HEK293 (cell line): ENCODE measurements at regions not wholly inside any gene's neighbourhood (a gene's known extent, or its start where the extent isn't known, plus 50 kb on each side); places are given as distances from the start of the nearest gene placed in this dataset.

Experiments
- TCF7L2 ChIP-seq: IDR thresholded peaks from 2 replicates; pipeline ENCODE4 v1.6.1; 2011; ENCODE audit warnings: low read depth, mild to moderate bottlenecking, inconsistent platforms, low read length, moderate library complexity, borderline replicate concordance
- ZBTB10 ChIP-seq: fragments of 450-650 bp; formaldehyde crosslinking; IDR thresholded peaks from 2 replicates; pipeline ENCODE4 v1.5.1; 2016; ENCODE audit warnings: missing biosample characterization, missing genetic modification characterization
- ZBTB17 ChIP-seq: fragments of 450-650 bp; formaldehyde crosslinking; IDR thresholded peaks from 2 replicates; pipeline ENCODE4 v1.5.1; 2016; ENCODE audit warnings: missing biosample characterization, missing genetic modification characterization
- ZBTB48 ChIP-seq: fragments of 450-650 bp; formaldehyde crosslinking; IDR thresholded peaks from 2 replicates; pipeline ENCODE4 v1.5.1; 2016; ENCODE audit warnings: missing biosample characterization, missing genetic modification characterization
- ZNF24 ChIP-seq: fragments of 450-650 bp; formaldehyde crosslinking; IDR thresholded peaks from 2 replicates; pipeline ENCODE4 v1.5.1; 2016; ENCODE audit warnings: missing biosample characterization, missing genetic modification characterization
- ZNF280C ChIP-seq: fragments of 450-650 bp; formaldehyde crosslinking; IDR thresholded peaks from 2 replicates; pipeline ENCODE4 v1.5.1; 2016; ENCODE audit warnings: missing biosample characterization, missing genetic modification characterization
- ZNF311 ChIP-seq: fragments of 450-650 bp; formaldehyde crosslinking; IDR thresholded peaks from 2 replicates; pipeline ENCODE4 v1.5.1; 2017; ENCODE audit warnings: missing biosample characterization, missing genetic modification characterization, borderline replicate concordance
- ZSCAN30 ChIP-seq: fragments of 450-650 bp; IDR thresholded peaks from 2 replicates; pipeline ENCODE4 v1.5.1; 2018; ENCODE audit warnings: missing biosample characterization, mild to moderate bottlenecking, missing genetic modification characterization, moderate library complexity
- TF ChIP-seq, protein P1 (sequence below): fragments of 450-650 bp; formaldehyde crosslinking; IDR thresholded peaks from 2 replicates; pipeline ENCODE4 v1.5.1; 2016; ENCODE audit warnings: missing biosample characterization, missing genetic modification characterization
- TF ChIP-seq, protein P2 (sequence below): fragments of 450-650 bp; formaldehyde crosslinking; IDR thresholded peaks from 2 replicates; pipeline ENCODE4 v1.5.1; 2016; ENCODE audit warnings: missing biosample characterization, missing genetic modification characterization
- TF ChIP-seq, protein P3 (sequence below): fragments of 450-650 bp; formaldehyde crosslinking; IDR thresholded peaks from 2 replicates; pipeline ENCODE4 v1.5.1; 2016; ENCODE audit warnings: missing biosample characterization, missing genetic modification characterization
- TF ChIP-seq, protein P4 (sequence below): fragments of 450-650 bp; formaldehyde crosslinking; IDR thresholded peaks from 2 replicates; pipeline ENCODE4 v1.5.1; 2016; ENCODE audit warnings: missing biosample characterization, missing genetic modification characterization
- TF ChIP-seq, protein P5 (sequence below): fragments of 450-650 bp; formaldehyde crosslinking; IDR thresholded peaks from 2 replicates; pipeline ENCODE4 v1.5.1; 2016; ENCODE audit warnings: missing biosample characterization, missing genetic modification characterization
- TF ChIP-seq, protein P6 (sequence below): fragments of 450-650 bp; formaldehyde crosslinking; IDR thresholded peaks from 2 replicates; pipeline ENCODE4 v1.5.1; 2016; ENCODE audit warnings: missing biosample characterization, missing genetic modification characterization

GRCh38 chr4:111028795-111029194, 405.9 kb upstream of the PITX2 start:
- TF ChIP-seq ZNF311 (tag by site-specific recombination), result no peak
- TF ChIP-seq, protein P1, sequence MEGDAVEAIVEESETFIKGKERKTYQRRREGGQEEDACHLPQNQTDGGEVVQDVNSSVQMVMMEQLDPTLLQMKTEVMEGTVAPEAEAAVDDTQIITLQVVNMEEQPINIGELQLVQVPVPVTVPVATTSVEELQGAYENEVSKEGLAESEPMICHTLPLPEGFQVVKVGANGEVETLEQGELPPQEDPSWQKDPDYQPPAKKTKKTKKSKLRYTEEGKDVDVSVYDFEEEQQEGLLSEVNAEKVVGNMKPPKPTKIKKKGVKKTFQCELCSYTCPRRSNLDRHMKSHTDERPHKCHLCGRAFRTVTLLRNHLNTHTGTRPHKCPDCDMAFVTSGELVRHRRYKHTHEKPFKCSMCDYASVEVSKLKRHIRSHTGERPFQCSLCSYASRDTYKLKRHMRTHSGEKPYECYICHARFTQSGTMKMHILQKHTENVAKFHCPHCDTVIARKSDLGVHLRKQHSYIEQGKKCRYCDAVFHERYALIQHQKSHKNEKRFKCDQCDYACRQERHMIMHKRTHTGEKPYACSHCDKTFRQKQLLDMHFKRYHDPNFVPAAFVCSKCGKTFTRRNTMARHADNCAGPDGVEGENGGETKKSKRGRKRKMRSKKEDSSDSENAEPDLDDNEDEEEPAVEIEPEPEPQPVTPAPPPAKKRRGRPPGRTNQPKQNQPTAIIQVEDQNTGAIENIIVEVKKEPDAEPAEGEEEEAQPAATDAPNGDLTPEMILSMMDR (tag by site-specific recombination), result no peak
- TF ChIP-seq, protein P2, sequence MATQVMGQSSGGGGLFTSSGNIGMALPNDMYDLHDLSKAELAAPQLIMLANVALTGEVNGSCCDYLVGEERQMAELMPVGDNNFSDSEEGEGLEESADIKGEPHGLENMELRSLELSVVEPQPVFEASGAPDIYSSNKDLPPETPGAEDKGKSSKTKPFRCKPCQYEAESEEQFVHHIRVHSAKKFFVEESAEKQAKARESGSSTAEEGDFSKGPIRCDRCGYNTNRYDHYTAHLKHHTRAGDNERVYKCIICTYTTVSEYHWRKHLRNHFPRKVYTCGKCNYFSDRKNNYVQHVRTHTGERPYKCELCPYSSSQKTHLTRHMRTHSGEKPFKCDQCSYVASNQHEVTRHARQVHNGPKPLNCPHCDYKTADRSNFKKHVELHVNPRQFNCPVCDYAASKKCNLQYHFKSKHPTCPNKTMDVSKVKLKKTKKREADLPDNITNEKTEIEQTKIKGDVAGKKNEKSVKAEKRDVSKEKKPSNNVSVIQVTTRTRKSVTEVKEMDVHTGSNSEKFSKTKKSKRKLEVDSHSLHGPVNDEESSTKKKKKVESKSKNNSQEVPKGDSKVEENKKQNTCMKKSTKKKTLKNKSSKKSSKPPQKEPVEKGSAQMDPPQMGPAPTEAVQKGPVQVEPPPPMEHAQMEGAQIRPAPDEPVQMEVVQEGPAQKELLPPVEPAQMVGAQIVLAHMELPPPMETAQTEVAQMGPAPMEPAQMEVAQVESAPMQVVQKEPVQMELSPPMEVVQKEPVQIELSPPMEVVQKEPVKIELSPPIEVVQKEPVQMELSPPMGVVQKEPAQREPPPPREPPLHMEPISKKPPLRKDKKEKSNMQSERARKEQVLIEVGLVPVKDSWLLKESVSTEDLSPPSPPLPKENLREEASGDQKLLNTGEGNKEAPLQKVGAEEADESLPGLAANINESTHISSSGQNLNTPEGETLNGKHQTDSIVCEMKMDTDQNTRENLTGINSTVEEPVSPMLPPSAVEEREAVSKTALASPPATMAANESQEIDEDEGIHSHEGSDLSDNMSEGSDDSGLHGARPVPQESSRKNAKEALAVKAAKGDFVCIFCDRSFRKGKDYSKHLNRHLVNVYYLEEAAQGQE (tag by site-specific recombination), result no peak
- TF ChIP-seq ZBTB10 (tag by site-specific recombination), result no peak
- TF ChIP-seq, protein P3, sequence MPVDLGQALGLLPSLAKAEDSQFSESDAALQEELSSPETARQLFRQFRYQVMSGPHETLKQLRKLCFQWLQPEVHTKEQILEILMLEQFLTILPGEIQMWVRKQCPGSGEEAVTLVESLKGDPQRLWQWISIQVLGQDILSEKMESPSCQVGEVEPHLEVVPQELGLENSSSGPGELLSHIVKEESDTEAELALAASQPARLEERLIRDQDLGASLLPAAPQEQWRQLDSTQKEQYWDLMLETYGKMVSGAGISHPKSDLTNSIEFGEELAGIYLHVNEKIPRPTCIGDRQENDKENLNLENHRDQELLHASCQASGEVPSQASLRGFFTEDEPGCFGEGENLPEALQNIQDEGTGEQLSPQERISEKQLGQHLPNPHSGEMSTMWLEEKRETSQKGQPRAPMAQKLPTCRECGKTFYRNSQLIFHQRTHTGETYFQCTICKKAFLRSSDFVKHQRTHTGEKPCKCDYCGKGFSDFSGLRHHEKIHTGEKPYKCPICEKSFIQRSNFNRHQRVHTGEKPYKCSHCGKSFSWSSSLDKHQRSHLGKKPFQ, result no peak
- TF ChIP-seq, protein P4, sequence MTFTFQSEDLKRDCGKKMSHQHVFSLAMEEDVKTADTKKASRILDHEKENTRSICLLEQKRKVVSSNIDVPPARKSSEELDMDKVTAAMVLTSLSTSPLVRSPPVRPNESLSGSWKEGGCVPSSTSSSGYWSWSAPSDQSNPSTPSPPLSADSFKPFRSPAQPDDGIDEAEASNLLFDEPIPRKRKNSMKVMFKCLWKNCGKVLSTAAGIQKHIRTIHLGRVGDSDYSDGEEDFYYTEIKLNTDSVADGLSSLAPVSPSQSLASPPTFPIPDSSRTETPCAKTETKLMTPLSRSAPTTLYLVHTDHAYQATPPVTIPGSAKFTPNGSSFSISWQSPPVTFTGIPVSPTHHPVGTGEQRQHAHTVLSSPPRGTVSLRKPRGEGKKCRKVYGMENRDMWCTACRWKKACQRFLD (tag by site-specific recombination), result no peak
- TF ChIP-seq ZNF24, result no peak
- no peak for TF ChIP-seq ZNF280C
- TF ChIP-seq, protein P5, sequence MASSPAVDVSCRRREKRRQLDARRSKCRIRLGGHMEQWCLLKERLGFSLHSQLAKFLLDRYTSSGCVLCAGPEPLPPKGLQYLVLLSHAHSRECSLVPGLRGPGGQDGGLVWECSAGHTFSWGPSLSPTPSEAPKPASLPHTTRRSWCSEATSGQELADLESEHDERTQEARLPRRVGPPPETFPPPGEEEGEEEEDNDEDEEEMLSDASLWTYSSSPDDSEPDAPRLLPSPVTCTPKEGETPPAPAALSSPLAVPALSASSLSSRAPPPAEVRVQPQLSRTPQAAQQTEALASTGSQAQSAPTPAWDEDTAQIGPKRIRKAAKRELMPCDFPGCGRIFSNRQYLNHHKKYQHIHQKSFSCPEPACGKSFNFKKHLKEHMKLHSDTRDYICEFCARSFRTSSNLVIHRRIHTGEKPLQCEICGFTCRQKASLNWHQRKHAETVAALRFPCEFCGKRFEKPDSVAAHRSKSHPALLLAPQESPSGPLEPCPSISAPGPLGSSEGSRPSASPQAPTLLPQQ (tag by site-specific recombination), result no peak
- no peak for TF ChIP-seq ZSCAN30
- no peak for TF ChIP-seq ZBTB17 (tag by site-specific recombination)
- TF ChIP-seq TCF7L2, result no peak
- TF ChIP-seq, protein P6, sequence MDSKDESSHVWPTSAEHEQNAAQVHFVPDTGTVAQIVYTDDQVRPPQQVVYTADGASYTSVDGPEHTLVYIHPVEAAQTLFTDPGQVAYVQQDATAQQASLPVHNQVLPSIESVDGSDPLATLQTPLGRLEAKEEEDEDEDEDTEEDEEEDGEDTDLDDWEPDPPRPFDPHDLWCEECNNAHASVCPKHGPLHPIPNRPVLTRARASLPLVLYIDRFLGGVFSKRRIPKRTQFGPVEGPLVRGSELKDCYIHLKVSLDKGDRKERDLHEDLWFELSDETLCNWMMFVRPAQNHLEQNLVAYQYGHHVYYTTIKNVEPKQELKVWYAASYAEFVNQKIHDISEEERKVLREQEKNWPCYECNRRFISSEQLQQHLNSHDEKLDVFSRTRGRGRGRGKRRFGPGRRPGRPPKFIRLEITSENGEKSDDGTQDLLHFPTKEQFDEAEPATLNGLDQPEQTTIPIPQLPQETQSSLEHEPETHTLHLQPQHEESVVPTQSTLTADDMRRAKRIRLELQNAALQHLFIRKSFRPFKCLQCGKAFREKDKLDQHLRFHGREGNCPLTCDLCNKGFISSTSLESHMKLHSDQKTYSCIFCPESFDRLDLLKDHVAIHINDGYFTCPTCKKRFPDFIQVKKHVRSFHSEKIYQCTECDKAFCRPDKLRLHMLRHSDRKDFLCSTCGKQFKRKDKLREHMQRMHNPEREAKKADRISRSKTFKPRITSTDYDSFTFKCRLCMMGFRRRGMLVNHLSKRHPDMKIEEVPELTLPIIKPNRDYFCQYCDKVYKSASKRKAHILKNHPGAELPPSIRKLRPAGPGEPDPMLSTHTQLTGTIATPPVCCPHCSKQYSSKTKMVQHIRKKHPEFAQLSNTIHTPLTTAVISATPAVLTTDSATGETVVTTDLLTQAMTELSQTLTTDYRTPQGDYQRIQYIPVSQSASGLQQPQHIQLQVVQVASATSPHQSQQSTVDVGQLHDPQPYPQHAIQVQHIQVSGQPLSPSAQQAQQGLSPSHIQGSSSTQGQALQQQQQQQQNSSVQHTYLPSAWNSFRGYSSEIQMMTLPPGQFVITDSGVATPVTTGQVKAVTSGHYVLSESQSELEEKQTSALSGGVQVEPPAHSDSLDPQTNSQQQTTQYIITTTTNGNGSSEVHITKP (tag by site-specific recombination), result no peak
- no peak for TF ChIP-seq ZBTB48 (tag by site-specific recombination)
